Astrocyte (in vitro differentiated cells and primary cell): ENCODE measurements at regions not wholly inside any gene's neighbourhood (a gene's known extent, or its start where the extent isn't known, plus 50 kb on each side); places are given as distances from the start of the nearest gene placed in this dataset.

Source experiments
- CTCF ChIP-seq: IDR thresholded peaks from 2 replicates; pipeline ENCODE4 v1.5.1; 2011; ENCODE audit warnings: low read depth, mild to moderate bottlenecking, inconsistent platforms, low read length, moderate library complexity; ENCODE audit not compliant: insufficient read depth
- EZH2 ChIP-seq: IDR thresholded peaks from 2 replicates; pipeline ENCODE4 v1.6.1; 2012; ENCODE audit warnings: mild to moderate bottlenecking, low read length, inconsistent platforms; ENCODE audit not compliant: insufficient read depth

DNA sequence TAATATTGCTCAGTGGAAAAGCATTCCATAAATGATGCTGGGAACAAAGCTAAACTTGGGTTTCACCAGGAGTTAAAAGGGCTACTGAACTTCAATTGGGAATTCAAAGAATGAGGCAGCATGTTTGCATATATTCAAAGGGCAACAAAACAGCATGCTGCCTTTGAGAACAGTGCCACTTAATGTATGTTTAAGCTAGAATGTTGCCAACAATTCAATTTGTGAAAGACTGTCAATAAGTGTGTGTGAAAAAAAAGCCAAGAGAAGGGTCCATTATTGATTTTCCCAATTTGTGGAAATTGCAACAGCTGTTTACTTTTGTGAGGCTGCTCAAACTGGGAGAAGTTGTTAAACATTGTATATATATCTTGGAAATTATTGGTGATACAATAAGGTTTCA is 701.9 kb upstream of the ACTRT1 start:
- no peak for TF ChIP-seq CTCF
- no peak for TF ChIP-seq EZH2
